Raji (cell line): ENCODE measurements at regions not wholly inside any gene's neighbourhood (a gene's known extent, or its start where the extent isn't known, plus 50 kb on each side); places are given as distances from the start of the nearest gene placed in this dataset.

Source experiments
- POLR2A ChIP-seq: IDR thresholded peaks from 2 replicates; pipeline ENCODE4 v1.6.1; 2011; ENCODE audit warnings: low read depth, low read length, control low read depth; ENCODE audit not compliant: insufficient read depth

DNA sequence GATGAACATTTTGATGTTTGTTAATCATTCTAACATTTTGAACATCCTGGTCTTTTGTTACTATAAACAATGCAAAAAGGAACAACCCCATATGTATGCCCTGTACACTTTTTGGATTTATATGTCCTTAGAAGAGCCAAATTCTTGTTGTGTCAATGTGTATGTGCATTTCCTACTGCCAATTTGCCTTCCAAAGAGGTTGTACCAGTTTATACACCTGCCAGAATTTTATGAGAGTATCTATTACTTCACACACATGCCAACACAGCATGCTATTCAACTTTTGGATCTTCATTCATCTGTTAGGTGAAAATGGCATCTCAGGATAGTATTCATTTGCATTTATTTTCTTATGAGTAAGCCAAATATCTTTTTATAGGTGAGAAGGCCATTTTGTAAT, 162.0 kb upstream of the SEMA6A start:
- no peak for TF ChIP-seq POLR2A

DNA sequence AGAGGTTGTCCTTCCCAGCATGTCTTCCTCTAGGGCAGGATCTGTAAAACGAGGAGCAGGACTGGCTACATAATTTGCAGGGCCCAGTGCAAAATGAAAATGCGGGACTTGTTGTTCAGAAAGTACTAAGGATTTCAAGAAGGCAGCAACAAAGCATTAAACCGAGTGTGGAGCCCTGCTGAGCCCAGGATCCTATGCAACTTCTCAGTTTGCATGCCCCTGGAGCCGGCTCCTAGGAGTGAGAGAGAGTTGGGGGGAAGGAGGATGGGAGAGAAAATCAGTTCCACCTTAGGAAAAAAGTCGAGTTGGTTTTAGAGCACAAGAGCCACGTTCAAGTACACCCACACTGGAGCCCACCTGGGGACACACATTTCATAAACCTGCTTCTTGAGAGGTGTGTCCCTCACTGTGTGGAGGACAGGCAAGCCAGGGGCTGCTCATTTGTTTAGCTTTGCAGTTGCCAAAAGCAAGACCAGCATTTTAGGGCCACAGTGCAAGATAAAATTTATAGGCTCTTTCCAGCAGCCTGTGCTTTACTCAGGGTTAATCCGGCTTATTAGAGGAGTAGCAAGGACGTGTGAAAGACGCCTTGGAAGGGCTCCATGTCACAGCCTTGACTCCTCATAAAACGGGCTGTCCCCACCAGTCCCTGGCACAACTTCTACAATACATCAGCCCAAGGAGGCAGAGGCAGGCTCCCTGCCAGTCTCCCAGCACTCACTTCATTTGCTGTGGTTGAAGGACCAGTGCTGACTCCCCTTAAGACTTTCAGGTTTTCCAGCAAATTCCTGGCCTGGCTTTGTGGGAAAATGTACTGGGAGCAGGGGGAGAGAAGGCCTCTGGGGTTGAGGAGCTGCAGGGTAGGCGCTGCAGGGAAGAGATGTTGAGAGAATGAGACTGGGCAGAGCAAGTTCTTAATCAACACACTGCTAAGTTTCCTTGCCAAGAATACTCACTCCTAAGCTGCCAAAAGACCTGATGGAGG, 159.7 kb upstream of the SEMA6A start:
- TF ChIP-seq POLR2A: no peak

DNA sequence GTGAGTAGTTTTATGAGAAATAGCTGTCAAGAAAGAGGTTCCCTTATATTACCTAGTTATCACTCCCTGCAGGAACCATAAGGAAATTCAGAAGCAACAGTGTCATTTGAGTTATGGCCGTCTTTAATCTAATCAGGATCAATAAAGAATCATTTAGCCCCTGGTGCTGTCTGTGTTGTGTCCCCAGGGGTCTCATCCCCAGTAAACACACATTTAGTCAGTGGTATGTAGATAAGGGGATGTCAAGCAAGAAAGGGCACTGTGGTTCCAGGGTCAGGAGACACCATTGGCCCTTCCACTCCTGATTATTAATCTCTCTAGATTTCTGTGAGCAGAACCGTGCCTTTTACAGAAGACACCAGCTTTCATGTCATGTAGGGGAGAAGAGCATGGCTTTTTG, 158.0 kb upstream of the SEMA6A start:
- no peak for TF ChIP-seq POLR2A

DNA sequence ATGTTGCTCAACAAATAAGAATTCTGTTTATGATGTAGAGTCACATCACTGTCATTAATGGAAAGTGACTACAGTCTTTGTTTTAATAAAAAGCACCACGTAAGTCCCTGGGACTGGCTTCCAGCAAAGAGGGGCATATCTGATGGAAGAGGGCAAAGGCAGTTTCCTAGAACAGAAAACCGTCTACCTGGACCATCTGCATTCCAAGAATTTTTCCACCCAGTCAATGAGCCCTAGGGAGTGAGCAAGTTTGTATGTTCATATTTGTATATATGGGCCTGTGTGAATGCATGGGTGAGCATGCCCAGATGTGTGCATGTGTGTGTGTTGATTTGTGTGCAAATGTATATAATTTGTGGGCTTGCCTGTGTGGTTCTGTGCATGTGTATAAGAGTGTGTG, 156.8 kb upstream of the SEMA6A start:
- TF ChIP-seq POLR2A: no peak

DNA sequence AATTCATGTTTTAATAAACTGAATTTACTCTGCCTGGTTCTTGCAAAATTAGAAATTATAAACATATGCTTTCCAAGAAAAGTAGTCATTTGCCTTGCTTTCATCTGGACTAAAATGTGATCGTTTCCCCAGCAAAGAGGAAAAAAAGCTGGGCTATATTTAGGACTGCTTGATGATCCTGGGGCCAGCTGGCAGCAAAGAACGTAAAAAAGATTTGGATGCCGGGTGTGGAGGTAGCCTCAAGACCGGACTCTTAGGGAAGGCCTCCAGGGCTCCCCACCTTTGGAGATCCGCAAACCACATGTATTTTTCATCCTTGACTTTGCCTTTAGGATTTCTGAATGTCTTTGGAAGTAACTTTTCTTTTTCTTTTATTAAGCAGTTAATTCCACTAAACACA, 156.1 kb upstream of the SEMA6A start:
- no peak for TF ChIP-seq POLR2A

DNA sequence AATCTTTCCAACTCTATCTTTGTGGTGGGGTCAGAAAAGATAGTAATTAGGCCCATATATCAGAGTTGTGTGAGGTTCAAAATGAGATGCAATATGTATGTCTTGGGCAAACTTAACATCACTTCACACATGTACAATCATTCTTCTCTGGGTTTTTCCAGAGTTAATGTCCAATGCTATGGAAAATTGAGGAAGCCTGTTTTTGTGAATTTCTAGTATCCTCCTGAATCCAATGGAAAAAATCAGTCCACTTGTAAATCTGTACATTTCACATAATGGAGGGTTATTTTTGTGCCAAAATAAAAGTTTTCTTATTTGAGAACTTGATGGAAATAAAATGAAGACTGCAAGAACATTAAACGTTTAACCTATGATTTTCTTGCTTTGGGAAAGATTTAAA, 155.6 kb upstream of the SEMA6A start:
- TF ChIP-seq POLR2A: no peak

DNA sequence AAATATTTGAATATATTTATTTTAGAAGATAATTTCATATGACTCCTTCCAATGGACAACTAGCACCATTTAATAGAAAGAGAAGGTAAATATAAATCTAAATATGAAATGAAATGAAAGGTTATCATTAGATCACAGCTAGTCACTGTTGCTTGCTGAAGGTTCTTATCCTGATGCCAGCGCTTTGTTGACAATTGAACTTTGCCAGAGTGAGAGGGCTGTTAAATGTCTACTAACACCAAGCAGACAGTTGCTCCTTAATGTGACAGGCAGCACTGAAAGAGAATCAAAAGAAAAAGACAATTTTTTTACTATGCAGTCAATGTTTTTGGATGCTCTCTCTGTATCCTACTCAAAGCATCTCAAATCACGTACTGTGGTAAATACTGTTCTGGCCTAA, 152.6 kb upstream of the SEMA6A start:
- no peak for TF ChIP-seq POLR2A

DNA sequence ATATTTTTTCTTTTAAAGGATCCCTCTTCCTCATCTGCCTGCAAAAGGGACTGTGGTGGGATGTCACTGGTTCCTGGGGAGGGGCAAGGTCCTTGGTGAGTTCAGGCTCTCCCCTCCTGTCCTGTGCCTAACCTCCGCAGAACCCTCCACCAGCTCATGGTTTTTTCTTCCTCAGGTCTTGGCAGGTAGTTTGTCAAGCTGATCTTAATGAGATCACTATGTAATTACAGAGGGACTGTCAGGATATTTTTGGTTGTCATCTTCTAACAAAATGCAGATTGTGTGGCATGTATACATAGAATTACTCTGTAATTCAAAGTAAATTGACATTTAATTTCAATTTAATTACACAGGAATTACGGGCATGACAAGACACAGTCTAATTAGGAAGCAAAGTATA, 150.3 kb upstream of the SEMA6A start:
- no peak for TF ChIP-seq POLR2A

DNA sequence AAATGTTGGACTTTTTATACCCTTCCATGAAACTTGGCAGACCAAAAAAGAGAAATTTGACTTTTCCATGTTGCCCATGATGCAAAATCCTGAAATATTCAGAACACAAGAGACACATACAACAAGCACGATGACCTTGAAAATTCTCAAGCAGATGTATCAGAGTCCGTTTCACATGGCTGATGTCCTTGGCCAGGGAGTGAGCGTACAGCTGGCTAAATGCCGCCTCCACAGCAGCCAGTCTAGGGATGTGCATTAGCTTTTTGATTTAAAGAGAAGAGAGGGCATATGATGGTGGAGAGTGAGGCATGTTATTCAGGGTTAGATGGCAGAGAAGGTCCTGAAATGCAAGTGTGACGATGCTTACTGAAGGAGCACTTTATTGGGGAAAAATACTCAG, 148.0 kb upstream of the SEMA6A start:
- no peak for TF ChIP-seq POLR2A

DNA sequence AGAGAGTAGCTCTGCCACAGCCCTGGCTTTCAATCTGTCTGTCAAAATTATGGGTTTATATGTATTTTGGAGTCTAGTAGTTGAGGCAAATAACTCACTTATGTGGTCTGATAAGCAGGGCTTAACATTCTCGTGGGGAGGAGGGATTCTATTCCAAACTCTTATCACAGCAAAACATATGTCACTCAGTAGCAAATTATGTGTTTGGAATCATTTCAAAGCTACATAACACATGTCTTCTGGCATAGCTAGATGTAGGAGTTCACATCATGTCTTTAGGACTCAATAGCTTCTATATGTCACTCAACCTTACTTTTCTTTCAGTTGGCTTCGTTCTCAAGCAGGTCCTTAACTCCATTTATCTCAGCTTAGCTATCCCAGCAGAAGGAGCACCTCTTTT, 144.5 kb upstream of the SEMA6A start:
- no peak for TF ChIP-seq POLR2A

DNA sequence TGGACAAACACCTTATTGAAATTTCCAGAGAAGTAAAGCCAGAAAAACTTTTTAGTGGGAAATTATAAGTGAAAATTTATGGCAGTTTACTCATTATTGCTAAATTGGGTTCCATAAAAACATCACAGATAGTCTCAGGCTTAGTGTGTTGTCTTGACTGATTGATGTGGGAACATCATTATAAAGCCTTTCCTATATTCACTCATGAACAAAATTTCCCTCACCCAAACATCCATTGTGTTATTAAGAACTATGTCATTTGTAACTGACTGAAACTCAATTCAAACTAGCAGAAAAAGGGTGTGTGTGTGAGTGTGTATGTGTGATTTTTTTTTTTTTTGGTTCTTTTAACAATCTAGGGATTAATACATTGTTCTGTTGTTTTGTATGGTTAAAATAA, 143.7 kb upstream of the SEMA6A start:
- TF ChIP-seq POLR2A: no peak

DNA sequence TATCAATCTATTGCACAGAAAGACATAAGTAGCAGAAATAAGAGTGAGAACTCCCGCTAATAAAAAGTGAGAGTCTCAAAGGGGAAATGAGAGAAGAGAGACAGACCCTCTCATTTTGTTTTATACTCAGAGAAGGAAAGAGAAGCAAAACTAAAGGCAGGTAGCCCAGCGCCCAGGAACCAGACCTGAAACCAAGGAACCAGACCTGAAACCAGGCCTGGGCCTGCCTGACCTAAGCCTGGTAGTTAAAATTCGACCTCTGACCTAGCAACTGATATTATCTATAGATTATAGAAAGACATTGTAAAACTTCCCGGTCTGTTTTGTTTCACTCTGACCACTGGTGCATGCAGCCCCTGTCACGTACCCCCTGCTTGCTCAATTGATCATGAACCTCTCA, 134.5 kb upstream of the SEMA6A start:
- no peak for TF ChIP-seq POLR2A

DNA sequence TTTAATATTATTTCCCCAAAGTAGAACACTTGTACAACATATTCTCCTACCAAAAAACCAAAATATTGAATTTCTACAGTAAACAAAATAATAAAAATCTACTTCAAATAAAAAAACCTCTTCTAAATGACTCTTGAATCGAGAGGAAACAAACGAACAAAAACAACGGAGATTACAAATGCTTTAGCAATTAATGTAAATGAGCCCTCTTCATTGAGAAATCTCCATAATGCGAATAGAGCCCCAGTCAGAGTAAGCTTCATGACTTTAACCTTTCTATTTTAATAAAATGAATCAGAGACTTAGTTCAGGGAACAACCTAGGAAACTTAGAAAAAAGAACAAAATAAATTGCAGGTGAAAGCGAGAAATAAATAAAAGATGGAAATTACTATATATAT, 129.3 kb upstream of the SEMA6A start:
- TF ChIP-seq POLR2A: no peak

DNA sequence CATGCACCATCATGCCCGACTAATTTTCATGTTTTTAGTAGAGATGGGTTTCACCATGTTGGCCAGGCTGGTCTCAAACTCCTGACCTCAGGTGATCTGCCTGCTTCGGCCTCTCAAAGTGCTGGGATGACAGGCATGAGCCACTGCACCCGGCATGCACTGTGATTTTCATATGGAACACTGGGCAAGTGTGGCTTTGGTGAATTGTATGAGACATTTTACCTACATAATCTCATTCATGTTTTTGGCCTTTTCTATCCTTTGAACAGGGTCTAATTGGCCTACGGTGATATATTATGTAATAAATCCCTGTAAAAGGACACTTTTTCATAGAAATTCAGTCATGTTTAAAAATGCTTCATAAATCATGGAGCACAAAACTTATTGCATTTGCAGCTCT, 128.7 kb upstream of the SEMA6A start:
- no peak for TF ChIP-seq POLR2A

DNA sequence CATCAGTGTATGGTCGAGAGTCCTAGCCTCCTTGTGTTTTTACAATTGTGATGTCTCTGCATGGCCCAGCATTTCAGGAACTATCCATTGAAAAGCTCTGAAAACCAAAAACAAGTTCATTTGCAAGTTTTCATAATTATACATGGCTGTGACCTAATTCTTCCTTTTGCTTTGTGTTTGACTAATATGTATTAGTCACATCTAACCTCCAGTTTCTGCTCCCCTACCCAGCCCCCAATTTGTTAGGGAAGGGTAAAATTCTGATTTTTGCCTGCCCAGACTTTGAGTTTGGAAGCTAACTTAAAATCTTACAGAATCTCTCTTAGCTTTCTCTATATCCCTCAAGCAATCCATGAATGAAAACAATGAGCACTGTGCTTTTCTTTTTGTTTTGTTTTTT, 128.2 kb upstream of the SEMA6A start:
- TF ChIP-seq POLR2A: no peak

DNA sequence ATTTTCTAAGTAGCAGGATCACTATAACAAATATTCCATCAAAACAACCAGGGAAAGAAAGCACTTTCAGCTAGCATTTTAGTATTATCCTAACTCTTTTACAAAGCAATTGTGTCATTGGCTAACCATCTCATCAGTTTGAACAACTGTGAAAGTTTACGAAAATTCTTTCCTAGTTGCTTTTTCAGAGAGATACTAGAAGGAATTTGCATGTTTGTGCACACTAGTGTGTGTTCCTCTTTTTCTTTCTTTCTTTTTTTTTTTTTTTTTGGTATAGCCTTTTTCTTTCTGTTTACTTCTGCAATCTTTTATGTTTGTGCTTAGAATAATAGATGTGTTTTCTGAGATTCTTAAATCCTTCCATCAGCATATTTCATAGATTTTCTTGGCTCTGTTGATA, 124.7 kb upstream of the SEMA6A start:
- TF ChIP-seq POLR2A: no peak

DNA sequence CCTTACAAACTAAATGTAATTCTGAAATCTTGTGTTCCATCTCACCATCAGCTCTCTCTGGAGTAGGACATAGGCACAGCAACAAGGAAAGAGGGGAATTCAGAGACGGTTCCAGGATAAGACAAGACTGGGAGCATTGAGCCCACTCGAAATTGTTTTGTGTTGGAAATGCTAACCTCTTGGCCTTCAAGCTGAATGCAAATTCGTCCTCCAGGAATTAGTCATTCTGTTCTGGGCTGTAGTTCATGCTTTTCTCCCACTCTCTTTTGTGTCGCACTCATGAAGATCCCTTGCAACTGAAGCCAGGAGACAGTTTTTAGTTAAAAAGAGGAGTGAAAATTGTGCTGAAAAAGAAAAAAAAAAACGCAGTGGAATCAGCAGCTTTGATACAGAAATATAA, 121.7 kb upstream of the SEMA6A start:
- no peak for TF ChIP-seq POLR2A
